Left lung (tissue), 4 donors: ENCODE measurements at regions not wholly inside any gene's neighbourhood (a gene's known extent, or its start where the extent isn't known, plus 50 kb on each side); places are given as distances from the start of the nearest gene placed in this dataset.
A peak's percentile ranks its signal among the peaks of the same experiment; 100 is the strongest.

ENCODE experiments used
- ATAC-seq: fragments of 200-7000 bp; cut with Tn5 transposase; one replicate; pipeline ENCODE4 v1.9.1; 2020; ENCODE audit warnings: moderate library complexity
- DNase-seq, 4 donors: peaks; one replicate each; pipeline ENCODE4 v3.0.0-alpha.2; 2013 to 2020
- H3K27ac ChIP-seq, 2 donors: fragments of 200-600 bp; sonication (generic) in 1 of 2; one replicate each; pipeline versions ENCODE4 v1.5.0 to v1.8.0; 2020 to 2021
- H3K27me3 ChIP-seq, 2 donors: fragments of 200-600 bp; sonication (generic) in 1 of 2; one replicate each; pipeline versions ENCODE4 v1.5.0 to v1.8.0; 2020 to 2021
- H3K36me3 ChIP-seq, 2 donors: fragments of 200-600 bp; sonication (generic) in 1 of 2; one replicate each; pipeline versions ENCODE4 v1.5.0 to v1.8.0; 2020 to 2021
- H3K4me1 ChIP-seq, 2 donors: fragments of 200-600 bp; one replicate each; pipeline ENCODE4 v1.8.0; 2021
- H3K4me3 ChIP-seq, 2 donors: fragments of 200-600 bp; sonication (generic) in 1 of 2; one replicate each; pipeline versions ENCODE4 v1.5.0 to v1.8.0; 2020 to 2021; ENCODE audit warnings: mild to moderate bottlenecking in 1 of 2
- H3K9me3 ChIP-seq, 2 donors: fragments of 200-600 bp; sonication (generic) in 1 of 2; one replicate each; pipeline versions ENCODE4 v1.5.0 to v1.8.0; 2020 to 2021
- CTCF ChIP-seq, 2 donors: fragments of 200-600 bp; sonication (generic) in 1 of 2; IDR thresholded peaks; one replicate each; pipeline versions ENCODE4 v1.5.0 to v1.8.0; 2021; ENCODE audit warnings: antibody characterized with exemption in 2 of 2
- intact Hi-C, 2 donors: fragments of 100-400 bp; cut with DNase I; formaldehyde crosslinking; loops; one replicate each; pipeline versions ENCODE4 v1.11.2 to v1.14.2; 2022
- donor health status: DM: no; HTN: yes; CAD: no.
- donor health status: DM: no; HTN: no; CAD: no.

- no peak for TF ChIP-seq CTCF (IDR thresholded peaks at IDR 0.05)
- no peak overlapping the region for H3K27ac ChIP-seq
- no peaks in the 10 kb centered on the region for H3K36me3 ChIP-seq
- DNase-seq (no peak), ATAC-seq (peak; percentile 72)
- no peaks in the 10 kb centered on the region for H3K27me3 ChIP-seq
- no peaks in the 10 kb centered on the region for H3K4me1 ChIP-seq
- H3K9me3 ChIP-seq = no peaks in the 10 kb centered on the region
- intact Hi-C loops = no loop called here
- no peak overlapping the region for H3K4me3 ChIP-seq
Observed at GRCh38 chr2:158732573-158733429, 62.3 kb upstream of the DAPL1 start.

GRCh38 chr2:158733430-158733755 is 61.7 kb upstream of the DAPL1 start:
- ATAC-seq (peak; percentile 67), DNase-seq (no peak)
- Histone ChIP-seq H3K36me3 (no peaks in the 10 kb centered on the region), H3K4me1 (no peaks in the 10 kb centered on the region), H3K4me3 (no peak overlapping the region), H3K27ac (no peak overlapping the region), H3K9me3 (no peaks in the 10 kb centered on the region), H3K27me3 (no peaks in the 10 kb centered on the region)
- TF ChIP-seq CTCF (IDR thresholded peaks at IDR 0.05) = no peak
- intact Hi-C loops = no loop called here

- H3K9me3 ChIP-seq = no peaks in the 10 kb centered on the region
- ATAC-seq = no peak
- no peaks in the 10 kb centered on the region for H3K4me1 ChIP-seq
- no peak overlapping the region for H3K27ac ChIP-seq
- no peak for TF ChIP-seq CTCF (IDR thresholded peaks at IDR 0.05)
- H3K4me3 ChIP-seq = no peak overlapping the region
- intact Hi-C loops = no loop called here
- H3K27me3 ChIP-seq = no peaks in the 10 kb centered on the region
- no peak for DNase-seq
- no peaks in the 10 kb centered on the region for H3K36me3 ChIP-seq
Observed at GRCh38 chr2:158734442-158734841, 60.7 kb upstream of the DAPL1 start.

GRCh38 chr2:158735822-158736580 is 59.1 kb upstream of the DAPL1 start:
- peak; percentile 15 for ATAC-seq
- Histone ChIP-seq H3K4me1 (no peaks in the 10 kb centered on the region), H3K27me3 (no peaks in the 10 kb centered on the region), H3K9me3 (no peaks in the 10 kb centered on the region), H3K27ac (peak overlapping the region in 1 of 2 donors; percentile 13), H3K4me3 (no peak overlapping the region), H3K36me3 (no peaks in the 10 kb centered on the region)
- DNase-seq = no peak
- intact Hi-C loops = no loop called here
- TF ChIP-seq CTCF (IDR thresholded peaks at IDR 0.05) = no peak

GRCh38 chr2:158738363-158738762 is 56.8 kb upstream of the DAPL1 start:
- Histone ChIP-seq H3K36me3 (no peaks in the 10 kb centered on the region), H3K27me3 (no peaks in the 10 kb centered on the region), H3K27ac (no peak overlapping the region), H3K4me3 (no peak overlapping the region), H3K4me1 (no peaks in the 10 kb centered on the region), H3K9me3 (no peaks in the 10 kb centered on the region)
- DNase-seq (no peak), ATAC-seq (no peak)
- no peak for TF ChIP-seq CTCF (IDR thresholded peaks at IDR 0.05)
- intact Hi-C loops = no loop called here
